Spleen (tissue), 11 donors: ENCODE measurements at regions not wholly inside any gene's neighbourhood (a gene's known extent, or its start where the extent isn't known, plus 50 kb on each side); places are given as distances from the start of the nearest gene placed in this dataset.

Experiments used
- DNase-seq: peaks from one replicate; pipeline ENCODE4 v3.0.0-alpha.2; 2020
- H3K27ac ChIP-seq, 8 donors: fragments of 200-600 bp; sonication (generic) in 7 of 8; 1 replicate in 4 of 8; 2 replicates in 4 of 8; pipeline versions ENCODE4 v1.5.0 to v1.8.0; 2016 to 2021; ENCODE audit warnings: inconsistent platforms in 4 of 8, mild to moderate bottlenecking in 4 of 8, moderate library complexity in 1 of 8
- H3K27me3 ChIP-seq, 7 donors: fragments of 200-600 bp; sonication (generic) in 6 of 7; replicated peaks in 1 of 7; 1 replicate in 4 of 7; 2 replicates in 3 of 7; pipeline versions ENCODE4 v1.5.0 to v1.8.0; 2016 to 2021; ENCODE audit warnings: inconsistent platforms in 3 of 7, mild to moderate bottlenecking in 1 of 7
- H3K36me3 ChIP-seq, 6 donors: fragments of 200-600 bp; sonication (generic) in 5 of 6; 1 replicate in 4 of 6; 2 replicates in 2 of 6; pipeline versions ENCODE4 v1.5.0 to v1.8.0; 2016 to 2021; ENCODE audit warnings: inconsistent platforms in 2 of 6
- H3K4me1 ChIP-seq, 6 donors: fragments of 200-600 bp; sonication (generic) in 5 of 6; 1 replicate in 3 of 6; 2 replicates in 3 of 6; pipeline versions ENCODE4 v1.5.0 to v1.8.0; 2016 to 2021; ENCODE audit warnings: inconsistent platforms in 3 of 6
- H3K4me3 ChIP-seq, 8 donors: fragments of 200-600 bp; sonication (generic) in 7 of 8; 1 replicate in 4 of 8; 2 replicates in 4 of 8; pipeline versions ENCODE4 v1.5.0 to v1.8.0; 2016 to 2021; ENCODE audit warnings: inconsistent platforms in 4 of 8, mild to moderate bottlenecking in 4 of 8, moderate library complexity in 2 of 8
- H3K9me3 ChIP-seq, 8 donors: fragments of 200-600 bp; sonication (generic) in 7 of 8; 1 replicate in 4 of 8; 2 replicates in 4 of 8; pipeline versions ENCODE4 v1.5.0 to v1.8.0; 2016 to 2021; ENCODE audit warnings: inconsistent platforms in 4 of 8
- CTCF ChIP-seq, 11 experiments: fragments of 200-600 bp in 7 of 11; fragments of 450-650 bp in 4 of 11; sonication (generic) in 4 of 11; IDR thresholded peaks in 8 of 11; conservative IDR thresholded peaks in 3 of 11; 1 replicate in 7 of 11; 2 replicates in 4 of 11; pipeline versions ENCODE4 v1.4.0 to v1.8.0; 2016 to 2021; ENCODE audit warnings: antibody characterized with exemption in 11 of 11, inconsistent platforms in 4 of 11, mild to moderate bottlenecking in 1 of 11
- POLR2A ChIP-seq, 3 donors: fragments of 450-650 bp; IDR thresholded peaks; one replicate each; pipeline ENCODE4 v1.5.1; 2017; ENCODE audit warnings: antibody characterized with exemption in 3 of 3, mild to moderate bottlenecking in 1 of 3
- POLR2AphosphoS5 ChIP-seq, 3 donors: sonication (generic); formaldehyde crosslinking; IDR thresholded peaks; one replicate each; pipeline ENCODE4 v1.5.1; 2017; ENCODE audit warnings: antibody characterized with exemption in 3 of 3
- WGBS, 5 donors: extraction: QIAGEN DNeasy Blood & Tissue Kit in 3 of 5; methylation state at CpG; one replicate each; pipeline versions ENCODE4 v1.1.5 to v1.1.7; 2013 to 2018; 5-methylcytosine and 5-hydroxymethylcytosine counted together
- intact Hi-C: fragments of 100-400 bp; cut with DNase I; formaldehyde crosslinking; loops from one replicate; pipeline ENCODE4 v1.15.0; 2023; ENCODE audit warnings: low total_unique reads
- donor health status: healthy with polysubstance abuse.
- donor health status: DM: no; HTN: no; CAD: no; lungs with moderate emphysema.
- donor health status: DM: no; HTN: no; CAD: no.
- donor health status: Bipolar disorder and iron deficiency.
- donor health status: healthy.
- donor health status: DM: no; HTN: no; CAD: no.
- donor health status: DM: yes; HTN: yes; CAD: no.

- H3K27me3 ChIP-seq = no peaks in the 10 kb centered on the region
- 83 to 92% (median 87%) methylated on average over 2 of the region's 2 CpGs for WGBS, 5 donors
- DNase-seq = no peak
- H3K4me3 ChIP-seq = no peak overlapping the region
- no peak overlapping the region for H3K27ac ChIP-seq
- TF ChIP-seq POLR2A (IDR thresholded peaks at IDR 0.05) (no peak), CTCF (IDR thresholded peaks at IDR 0.05 in 8 of 11, conservative IDR thresholded peaks at IDR 0.05 in 3 of 11) (no peak), POLR2AphosphoS5 (IDR thresholded peaks at IDR 0.05) (no peak)
- intact Hi-C loops = no loop called here
- H3K9me3 ChIP-seq = no peaks in the 10 kb centered on the region
- no peaks in the 10 kb centered on the region for H3K4me1 ChIP-seq
- H3K36me3 ChIP-seq = no peaks in the 10 kb centered on the region
These were observed 565.4 kb downstream of the IRS1 start for GRCh38 chr2:226234187-226234586.

GRCh38 chr2:226233388-226233787 is 566.2 kb downstream of the IRS1 start:
- DNase-seq = no peak
- no peaks in the 10 kb centered on the region for H3K36me3 ChIP-seq
- no peak overlapping the region for H3K4me3 ChIP-seq
- intact Hi-C loops = no loop called here
- H3K4me1 ChIP-seq = no peaks in the 10 kb centered on the region
- H3K9me3 ChIP-seq = no peaks in the 10 kb centered on the region
- TF ChIP-seq POLR2A (IDR thresholded peaks at IDR 0.05) = no peak
- TF ChIP-seq POLR2AphosphoS5 (IDR thresholded peaks at IDR 0.05) = no peak
- TF ChIP-seq CTCF (IDR thresholded peaks at IDR 0.05 in 8 of 11, conservative IDR thresholded peaks at IDR 0.05 in 3 of 11) = no peak
- no peak overlapping the region for H3K27ac ChIP-seq
- no peaks in the 10 kb centered on the region for H3K27me3 ChIP-seq

- Histone ChIP-seq H3K27me3 (peaks cover 0 to 6% (median 0%) of the 10 kb centered on the region in 7 donors), H3K9me3 (no peaks in the 10 kb centered on the region), H3K4me3 (no peak overlapping the region), H3K27ac (no peak overlapping the region), H3K36me3 (no peaks in the 10 kb centered on the region), H3K4me1 (no peaks in the 10 kb centered on the region)
- intact Hi-C loops = no loop called here
- no peak for DNase-seq
- WGBS, 5 donors = 57 to 83% (median 67%) methylated on average over 2 of the region's 2 CpGs
- no peak for TF ChIP-seq CTCF (IDR thresholded peaks at IDR 0.05 in 8 of 11, conservative IDR thresholded peaks at IDR 0.05 in 3 of 11)
These were observed 571.5 kb downstream of the IRS1 start for GRCh38 chr2:226228080-226228479.

- H3K9me3 ChIP-seq = no peaks in the 10 kb centered on the region
- DNase-seq = no peak
- intact Hi-C loops = no loop called here
- H3K27me3 ChIP-seq = peaks cover 0 to 6% (median 0%) of the 10 kb centered on the region in 7 donors
- no peak overlapping the region for H3K4me3 ChIP-seq
- no peak for TF ChIP-seq POLR2AphosphoS5 (IDR thresholded peaks at IDR 0.05)
- TF ChIP-seq CTCF (IDR thresholded peaks at IDR 0.05 in 8 of 11, conservative IDR thresholded peaks at IDR 0.05 in 3 of 11) = no peak
- TF ChIP-seq POLR2A (IDR thresholded peaks at IDR 0.05) = no peak
- no peak overlapping the region for H3K27ac ChIP-seq
- H3K36me3 ChIP-seq = no peaks in the 10 kb centered on the region
- no peaks in the 10 kb centered on the region for H3K4me1 ChIP-seq
These were observed 572.3 kb downstream of the IRS1 start for GRCh38 chr2:226227341-226227740.
